Nucleus accumbens (tissue), 56 donors: ENCODE measurements at regions not wholly inside any gene's neighbourhood (a gene's known extent, or its start where the extent isn't known, plus 50 kb on each side); places are given as distances from the start of the nearest gene placed in this dataset.

Experiments used
- DNase-seq, 56 donors: peaks; one replicate each; lab custom pipeline; 2025; lab: John Stamatoyannopoulos, UW

DNA sequence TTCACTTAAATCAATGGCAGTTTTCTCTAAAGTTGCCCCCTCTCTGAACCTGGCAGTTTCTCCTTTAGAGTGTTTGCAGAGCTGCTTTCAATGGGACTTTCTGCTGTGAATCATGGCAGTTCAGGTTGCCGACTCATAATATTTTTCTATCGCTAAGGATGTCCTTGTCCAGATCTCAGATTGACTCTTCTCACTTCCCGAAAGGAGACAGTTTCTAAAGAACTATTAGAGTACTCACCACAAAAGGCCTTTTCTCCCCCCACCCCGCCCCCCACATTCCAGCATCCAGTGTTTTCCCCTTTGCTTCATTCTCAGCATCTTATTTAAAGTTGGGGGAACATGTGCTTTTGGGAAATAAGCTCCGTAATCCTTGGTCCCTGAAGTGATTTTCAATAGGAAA is 443.5 kb upstream of the KLF4 start:
- DNase-seq = no peak

DNA sequence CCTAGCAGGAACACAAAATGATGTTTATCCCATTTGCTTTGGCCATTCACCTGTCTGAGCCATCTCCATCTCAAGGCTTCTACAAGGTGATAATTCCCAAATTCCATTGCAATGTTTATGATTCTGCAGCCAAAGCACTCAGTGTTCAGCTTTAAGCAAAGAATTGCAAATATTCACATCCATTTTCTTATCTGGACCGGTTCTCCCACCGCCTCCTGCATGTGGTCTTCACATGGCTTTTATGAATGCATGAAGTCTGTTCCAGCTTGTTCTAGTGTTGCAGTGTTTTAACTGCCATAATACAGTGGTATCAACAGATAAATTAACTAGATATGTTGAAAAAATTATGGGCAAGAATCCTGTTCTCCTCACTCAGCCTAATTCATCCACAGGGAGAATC is 443.0 kb upstream of the KLF4 start:
- DNase-seq = no peak

DNA sequence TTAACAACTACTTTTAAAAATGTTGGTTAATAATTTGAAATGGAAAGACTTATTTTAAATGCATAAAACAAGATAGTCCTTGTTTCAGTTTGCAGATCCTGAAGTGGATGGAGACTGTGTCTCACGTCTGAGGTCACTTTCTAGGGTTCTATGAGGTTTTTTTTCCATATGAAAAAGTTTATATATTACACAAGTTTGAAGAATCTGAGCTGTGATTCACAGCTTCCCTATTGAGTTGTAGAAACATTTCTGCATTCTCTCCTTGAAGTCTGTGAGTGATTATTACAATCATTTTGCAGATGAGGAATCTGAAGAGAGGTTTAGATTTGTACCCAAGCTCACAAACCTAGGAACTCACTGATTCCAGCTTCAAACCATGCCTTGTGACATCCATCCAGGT is 442.5 kb upstream of the KLF4 start:
- DNase-seq = no peak

DNA sequence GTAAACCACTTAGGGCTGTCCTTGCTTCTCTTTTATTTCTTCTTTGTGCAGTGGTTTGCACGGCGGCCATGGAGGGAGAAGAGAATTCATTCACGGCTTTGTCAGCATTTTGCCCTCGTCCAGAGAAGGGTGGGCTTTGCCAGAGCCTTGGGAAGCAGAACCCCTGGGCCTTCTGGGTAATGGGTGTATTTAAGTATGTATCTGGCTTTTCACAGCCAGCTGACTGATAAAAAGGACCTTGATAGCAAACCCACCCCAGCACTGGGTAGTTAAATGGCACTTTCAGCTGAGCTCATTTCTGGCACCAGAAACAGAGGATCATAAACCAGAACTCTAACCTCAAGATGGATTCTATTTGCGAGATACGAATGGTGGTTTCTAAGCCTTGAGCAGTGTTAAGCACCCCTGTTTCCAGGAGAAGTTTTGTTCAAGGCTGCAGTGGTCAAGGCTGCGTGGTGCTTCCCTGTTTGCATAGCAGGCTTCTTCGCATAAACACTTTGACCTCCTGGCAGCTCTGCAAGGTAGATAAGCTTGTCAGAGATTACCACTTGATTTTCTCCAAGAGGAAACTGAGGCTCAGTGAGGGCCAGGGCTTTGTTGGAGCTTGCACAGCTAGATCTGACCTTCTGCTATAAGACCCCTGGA is 441.6 kb upstream of the KLF4 start:
- DNase-seq = no peak

DNA sequence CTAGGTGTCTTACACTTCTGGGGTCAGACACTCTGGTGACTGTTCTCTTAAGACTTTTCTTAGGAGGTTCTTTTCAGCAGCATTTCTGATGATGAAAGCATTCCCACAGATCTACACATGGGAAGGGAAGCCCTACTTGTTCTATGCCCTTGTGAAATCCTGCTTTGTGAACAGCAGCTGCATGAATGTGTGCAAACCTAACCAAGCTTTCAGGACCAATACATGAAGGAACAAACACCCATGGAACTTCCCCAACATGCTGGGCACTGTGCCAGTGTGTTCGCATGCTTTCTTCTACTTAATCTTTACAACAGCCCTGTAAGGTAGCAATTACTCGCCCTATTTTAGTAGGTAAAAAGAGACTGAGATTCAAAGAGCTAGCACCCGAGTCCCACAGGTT is 439.9 kb upstream of the KLF4 start:
- peak in 3 of 56 donors; percentile 1 to 23 (median 20) for DNase-seq

DNA sequence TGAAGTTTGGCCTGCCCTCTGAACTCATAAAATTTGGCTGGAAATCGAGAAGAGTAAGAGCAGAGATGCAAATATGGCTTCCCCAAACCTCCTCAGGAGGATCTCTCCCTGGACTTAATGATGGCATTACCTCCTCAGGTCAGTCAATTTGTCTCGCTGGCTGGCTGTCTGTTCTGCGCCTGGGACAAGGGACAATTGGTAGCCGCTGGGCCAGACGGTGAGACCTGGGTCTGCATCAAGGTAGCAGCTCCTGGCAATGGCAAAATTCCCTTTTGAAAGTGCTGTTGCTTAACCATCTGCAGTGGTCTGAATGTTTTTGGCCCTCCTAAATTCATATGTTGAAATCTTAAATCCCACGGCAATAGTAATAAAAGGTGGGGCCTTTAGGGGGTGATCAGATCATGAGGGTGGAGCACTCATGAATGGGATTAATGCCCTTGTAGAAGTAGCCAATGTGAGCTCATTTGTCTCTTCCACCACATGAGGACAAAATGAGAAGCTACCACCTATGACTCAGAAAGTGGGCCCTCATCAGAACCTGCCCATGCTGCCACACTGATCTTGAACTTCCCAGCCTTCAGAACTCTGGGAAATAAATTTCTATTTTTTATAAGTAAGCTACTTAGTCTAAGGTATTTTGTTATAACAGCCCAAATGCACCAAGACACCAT is 439.3 kb upstream of the KLF4 start:
- no peak for DNase-seq

DNA sequence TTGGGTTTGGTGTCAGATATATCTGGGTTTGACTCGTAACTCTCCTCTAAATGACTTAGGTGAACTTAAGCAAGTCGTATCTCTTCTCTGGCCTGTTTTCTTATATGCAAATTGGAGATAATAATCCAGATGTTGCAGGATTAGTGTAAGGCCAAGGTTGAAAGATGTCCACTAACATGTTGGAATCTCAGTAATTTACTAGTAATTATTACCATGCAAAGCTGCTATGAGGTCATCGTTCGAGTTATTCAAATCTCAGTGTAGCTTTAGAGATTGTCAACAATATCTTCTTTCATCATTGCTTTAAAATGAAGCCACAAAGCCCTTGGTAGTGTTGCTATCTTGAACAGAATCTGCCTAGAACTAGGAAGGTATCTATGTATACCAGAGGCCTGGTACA is 437.7 kb upstream of the KLF4 start:
- no peak for DNase-seq

DNA sequence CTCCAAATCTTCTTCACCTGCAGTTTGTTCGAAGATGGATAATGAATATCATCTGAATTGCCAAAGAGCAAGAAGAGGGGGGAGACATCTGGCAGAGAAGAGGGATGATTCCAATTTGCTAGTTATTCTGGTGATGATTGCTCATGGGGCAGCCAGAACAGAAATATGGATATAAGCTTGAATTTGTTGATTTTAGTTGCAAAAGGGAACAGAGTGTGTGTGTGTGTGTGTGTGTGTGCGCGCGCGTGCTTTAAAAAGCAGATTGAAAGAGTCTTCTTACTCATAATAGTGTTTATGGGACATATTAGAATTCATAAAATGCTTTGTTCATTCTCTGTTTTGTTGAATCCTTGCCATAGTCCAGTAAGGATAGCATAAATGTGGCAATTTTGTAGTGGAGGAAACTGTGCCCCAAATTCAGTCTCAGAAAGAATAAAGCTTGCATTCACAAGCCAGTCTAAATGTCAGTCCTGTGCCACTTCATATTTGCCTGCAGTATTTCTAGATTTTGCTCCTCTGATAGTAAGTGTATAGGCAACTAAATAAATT is 436.3 kb upstream of the KLF4 start:
- no peak for DNase-seq

DNA sequence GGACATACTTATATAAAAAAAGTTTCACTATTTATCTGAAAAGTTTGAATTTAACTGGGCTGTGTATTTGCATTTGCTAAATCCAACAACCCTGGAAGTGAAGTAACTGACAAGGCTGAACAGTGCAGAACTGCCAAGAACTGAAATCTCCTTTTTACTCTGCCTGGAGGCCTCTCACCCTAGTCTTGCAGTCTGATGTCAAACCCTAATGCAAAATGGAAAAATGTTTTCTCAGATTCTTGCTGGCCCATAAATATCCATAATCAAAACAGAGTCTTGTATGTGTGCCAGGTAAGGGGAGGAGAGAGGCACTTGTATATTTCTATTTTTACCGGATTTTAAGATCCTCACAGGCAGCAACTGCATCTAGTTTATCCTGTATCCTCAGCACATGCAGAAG is 432.7 kb upstream of the KLF4 start:
- no peak for DNase-seq

DNA sequence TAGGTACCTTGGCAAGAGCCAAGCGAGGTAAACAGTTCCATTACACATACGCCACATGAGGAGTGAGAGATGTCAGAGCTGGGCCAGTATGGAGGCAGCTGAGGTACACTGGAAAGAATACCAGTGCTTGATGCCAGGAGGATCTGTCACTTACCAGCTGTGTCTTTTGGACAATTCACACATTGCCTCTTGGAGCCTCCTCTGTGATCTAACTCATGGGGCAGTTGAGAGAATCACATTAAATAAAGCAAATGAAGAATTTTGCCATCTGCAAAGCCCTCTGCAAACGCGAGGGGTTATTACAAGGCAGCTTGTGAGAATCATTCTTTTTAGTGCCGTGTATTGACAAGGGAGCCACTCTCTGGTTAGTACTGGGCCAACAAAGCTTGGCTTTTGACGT is 429.7 kb upstream of the KLF4 start:
- peak in 11 of 56 donors; percentile 5 to 50 (median 38) for DNase-seq

DNA sequence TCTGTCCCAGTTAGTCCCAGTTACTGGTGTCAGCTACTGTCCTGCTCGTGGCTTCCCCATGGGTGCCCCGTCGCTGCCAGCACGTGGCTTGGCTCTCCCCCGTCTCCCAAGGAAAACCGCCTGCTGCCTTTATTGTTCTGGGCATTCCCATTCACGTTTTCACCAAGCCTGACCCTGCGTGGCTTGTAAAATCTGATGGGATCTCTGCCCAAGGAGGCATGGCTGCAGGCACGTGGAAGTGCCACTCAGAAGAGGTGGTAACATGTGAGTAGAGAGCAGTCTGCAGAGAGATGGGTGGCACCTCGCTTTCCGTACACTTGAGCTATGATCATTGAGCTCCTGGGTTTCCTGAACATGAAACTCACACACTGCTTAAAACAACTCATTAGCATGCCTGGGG is 429.2 kb upstream of the KLF4 start:
- DNase-seq = peak in 13 of 56 donors; percentile 10 to 49 (median 32)

DNA sequence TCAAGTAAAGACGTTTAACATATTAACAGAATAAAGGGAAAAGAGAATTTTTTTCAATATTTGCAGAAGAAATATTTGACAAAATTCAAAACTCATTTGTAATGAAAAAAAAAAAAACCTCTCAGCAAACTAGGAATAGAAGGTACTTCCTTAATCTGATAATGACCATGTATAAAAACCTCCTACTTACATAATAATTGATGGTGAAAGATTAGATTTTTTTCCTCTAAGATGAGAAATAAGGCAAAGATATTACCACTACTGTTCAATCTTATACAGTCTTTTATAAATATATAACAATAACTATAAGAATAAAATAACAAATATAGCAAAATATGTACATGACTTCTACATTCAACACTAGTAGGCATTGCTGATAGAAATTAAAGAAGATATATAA is 424.6 kb upstream of the KLF4 start:
- no peak for DNase-seq

DNA sequence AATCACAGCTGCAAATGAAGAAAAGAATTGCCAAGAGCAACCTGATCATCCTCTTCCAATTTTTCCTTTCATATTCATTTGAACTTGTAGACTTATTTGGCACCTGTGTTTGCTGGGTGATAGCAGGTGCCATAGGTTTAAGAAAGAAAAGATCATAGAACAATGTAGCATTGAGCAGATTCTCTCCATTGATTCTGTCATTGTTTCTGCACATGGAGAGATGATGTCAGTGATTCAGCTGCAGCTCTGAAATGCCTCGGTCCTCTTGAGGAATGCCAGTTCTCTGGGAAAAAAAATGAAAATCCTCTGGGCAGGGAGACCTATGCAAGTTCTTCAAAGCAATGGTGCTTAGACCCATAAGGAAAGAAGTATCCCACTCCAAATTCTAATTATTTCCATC is 418.1 kb upstream of the KLF4 start:
- peak in 17 of 56 donors; percentile 5 to 62 (median 27) for DNase-seq

DNA sequence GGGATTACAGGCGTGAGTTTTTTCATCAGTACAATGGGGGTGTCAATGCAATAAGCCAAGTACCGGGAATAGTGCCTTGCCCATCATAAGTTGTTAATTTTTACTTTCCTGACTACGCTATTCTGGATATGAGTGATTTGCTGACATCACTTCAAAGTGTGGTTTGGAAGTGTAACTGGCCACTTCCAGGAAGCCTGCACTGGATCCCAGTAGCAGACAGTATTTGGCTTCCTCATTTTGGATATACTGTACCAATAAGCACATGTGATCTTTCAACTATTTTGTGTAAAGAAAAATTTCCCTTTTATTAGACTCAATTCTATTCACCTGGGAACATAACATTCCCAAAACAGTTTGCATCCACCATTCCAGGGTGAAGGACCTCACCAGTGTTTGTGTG is 417.7 kb upstream of the KLF4 start:
- DNase-seq = peak in 1 of 56 donors; percentile 48

DNA sequence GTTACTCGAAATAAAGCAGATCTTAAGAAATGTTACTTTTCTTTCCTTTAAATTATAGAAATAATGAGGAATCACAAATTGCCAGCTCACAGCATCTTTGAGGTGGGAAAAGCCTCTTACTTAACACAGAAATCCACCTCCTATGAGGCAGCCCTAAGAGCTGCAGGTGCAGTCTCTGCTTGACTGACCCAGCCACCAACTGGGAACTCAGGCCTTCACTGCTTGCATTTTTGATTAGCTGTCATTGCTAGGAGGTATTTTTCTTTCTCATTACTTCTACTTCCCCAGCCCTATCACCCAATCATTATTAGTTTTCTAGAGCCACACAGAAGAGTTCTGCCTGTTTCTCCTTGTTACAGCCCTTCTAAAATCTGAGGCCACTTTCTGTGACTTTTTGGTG is 416.5 kb upstream of the KLF4 start:
- DNase-seq = no peak

DNA sequence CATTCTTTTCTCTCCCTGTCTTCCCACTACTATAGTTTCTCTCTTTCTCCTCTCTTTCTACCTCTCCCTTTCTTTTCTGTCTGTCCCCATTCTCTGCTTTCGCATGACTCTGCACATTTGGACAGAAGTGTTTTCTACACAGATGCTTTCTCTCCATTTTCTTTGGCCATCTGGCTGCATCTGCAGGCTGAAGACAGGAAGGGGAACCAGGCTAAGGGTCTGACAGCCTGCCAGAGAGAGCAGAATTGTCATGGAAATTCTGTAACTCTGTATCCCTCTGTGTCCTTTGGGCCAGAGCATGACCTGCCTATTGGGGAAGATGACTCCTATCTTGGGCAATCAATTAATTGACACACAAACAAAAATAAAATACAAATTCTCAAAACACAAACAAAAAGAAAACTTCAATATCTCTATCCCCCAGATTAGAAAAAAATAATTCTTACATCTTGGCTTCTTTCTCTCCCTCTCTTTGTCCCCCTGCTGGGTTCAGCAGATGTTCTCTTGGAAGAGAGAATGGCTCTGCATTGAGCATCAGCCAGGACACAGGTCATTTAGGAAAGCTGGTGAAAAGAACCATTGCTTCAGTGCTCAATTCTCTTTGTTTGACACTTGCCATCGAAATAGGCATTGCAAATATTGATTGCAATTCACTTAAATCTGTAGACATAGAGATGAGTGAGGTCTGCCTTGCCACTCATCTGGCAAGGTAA is 415.9 kb upstream of the KLF4 start:
- peak in 15 of 56 donors; percentile 7 to 73 (median 29) for DNase-seq

DNA sequence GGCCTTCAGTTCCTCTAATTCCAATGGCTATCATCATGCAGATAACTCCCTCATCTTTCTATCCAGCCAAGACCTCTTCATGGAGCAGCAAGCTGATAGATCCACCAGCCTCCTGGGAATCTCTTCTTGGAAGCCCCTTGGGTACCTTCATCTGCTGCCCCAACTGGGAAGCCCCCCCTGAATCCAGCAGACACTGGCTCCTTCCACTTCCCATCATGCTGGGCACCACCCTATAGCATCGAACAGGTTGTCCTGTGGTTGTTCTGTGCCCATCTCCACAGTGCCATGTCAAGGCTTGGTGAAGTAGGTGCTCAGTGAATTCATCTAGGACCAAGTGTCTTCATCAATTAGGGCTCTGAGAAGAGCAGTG is 410.4 kb upstream of the KLF4 start:
- no peak for DNase-seq

DNA sequence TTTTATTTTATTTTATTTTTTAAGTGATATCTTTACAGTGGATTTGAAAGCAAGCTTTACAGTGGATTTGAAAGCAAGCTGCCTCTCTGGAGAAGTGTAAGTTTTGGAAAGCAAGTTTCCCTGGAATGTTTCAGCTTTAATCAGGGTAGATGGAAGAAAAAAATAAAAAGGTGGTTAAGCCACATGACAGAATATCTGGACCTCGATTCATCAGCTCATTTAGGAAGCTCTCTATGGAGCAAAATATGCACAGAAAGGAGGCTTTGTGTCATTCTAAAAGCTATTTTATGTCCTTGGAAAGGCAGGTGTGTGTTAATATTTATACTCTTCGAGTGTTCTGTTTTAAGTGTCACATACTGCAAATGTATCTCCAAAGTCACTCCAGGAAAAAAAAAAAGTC is 409.2 kb upstream of the KLF4 start:
- DNase-seq = no peak

DNA sequence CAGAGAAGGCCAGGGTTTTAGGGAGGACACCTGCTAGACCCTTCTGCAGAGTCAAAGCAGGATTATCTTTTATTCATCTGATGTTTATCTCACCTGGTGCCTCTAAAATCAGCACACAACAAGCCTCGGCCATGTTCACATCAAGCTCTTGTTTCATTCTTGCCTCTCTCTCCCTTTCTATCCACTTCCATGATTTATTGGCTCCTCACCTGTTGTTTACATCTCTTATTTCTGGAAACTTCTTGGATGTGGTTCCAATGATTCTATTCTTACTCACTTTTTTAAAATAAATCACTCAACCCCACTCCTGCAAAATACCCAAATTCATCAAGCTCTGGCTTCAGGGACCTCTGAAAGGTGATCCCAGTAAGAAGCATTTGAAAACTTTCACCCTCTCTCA is 407.0 kb upstream of the KLF4 start:
- DNase-seq = no peak

DNA sequence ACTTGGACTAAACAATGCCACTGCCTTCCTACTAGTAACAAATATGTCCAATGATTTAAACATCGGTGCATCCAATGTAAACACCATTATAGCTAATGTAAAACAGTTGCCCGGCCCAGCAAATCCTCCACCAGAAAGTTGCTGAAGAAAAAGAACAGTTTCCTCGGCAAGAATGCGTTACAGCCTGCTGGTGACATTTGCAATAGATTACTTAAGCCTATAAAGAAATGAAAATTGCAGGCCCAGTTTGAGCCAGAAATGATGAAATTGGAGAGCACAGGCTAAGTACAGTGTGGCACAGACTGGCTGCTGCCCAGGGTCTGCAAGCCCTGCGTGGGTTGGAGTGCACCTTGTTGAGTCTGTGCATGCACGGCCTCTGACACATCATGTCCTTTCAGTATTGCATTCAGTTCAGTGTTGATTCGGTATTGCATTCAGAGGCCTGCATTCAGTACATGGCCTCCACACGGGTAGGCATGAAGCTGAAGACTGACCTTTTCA is 406.0 kb upstream of the KLF4 start:
- DNase-seq = no peak

DNA sequence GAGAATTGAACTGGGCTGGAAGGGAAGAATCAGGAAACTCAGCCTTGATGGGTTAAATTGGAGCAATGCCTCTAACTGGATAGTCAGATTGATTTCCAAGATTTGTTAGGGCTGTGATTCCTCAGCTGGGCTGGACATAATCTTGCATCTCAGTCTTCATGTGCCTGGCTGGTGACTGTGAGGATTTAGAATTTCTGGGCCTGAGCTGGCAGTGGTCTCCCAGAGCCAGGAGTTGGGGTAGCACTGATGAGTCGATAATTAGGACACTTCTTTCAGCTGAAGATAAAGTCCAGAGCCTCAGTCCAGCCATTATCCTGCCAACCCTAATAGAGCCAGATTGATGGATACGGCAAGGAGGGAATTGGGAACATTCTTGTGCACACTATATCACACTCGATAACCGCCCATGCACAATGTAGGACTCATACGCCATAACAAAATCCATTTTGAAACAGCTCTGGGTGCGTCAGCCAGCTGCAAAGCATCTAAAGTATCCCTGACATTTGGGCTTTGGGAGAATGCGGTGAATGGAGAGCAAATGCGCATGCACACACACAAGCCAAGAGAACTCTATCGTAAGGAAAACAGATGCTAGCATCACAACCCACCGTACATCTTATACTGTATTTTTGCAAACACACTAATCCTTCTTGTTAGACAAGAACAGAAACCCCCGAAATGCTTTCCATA is 405.1 kb upstream of the KLF4 start:
- no peak for DNase-seq
